Breast epithelium (tissue), 3 donors: ENCODE measurements at regions not wholly inside any gene's neighbourhood (a gene's known extent, or its start where the extent isn't known, plus 50 kb on each side); places are given as distances from the start of the nearest gene placed in this dataset.

Experiments used
- CTCF ChIP-seq, 3 donors: fragments of 450-650 bp; IDR thresholded peaks; one replicate each; pipeline ENCODE4 v1.5.1; 2016 to 2017; ENCODE audit warnings: antibody characterized with exemption in 3 of 3, mild to moderate bottlenecking in 3 of 3, moderate library complexity in 3 of 3
- POLR2A ChIP-seq: fragments of 450-650 bp; IDR thresholded peaks from one replicate; pipeline ENCODE4 v1.6.1; 2016; ENCODE audit warnings: antibody characterized with exemption, mild to moderate bottlenecking, moderate library complexity
- POLR2AphosphoS5 ChIP-seq, 3 donors: sonication (generic); formaldehyde crosslinking; IDR thresholded peaks; one replicate each; pipeline ENCODE4 v1.6.1; 2017; ENCODE audit warnings: antibody characterized with exemption in 3 of 3

GRCh38 chr2:63662028-63662804 lies 73.5 kb downstream of the MDH1 start:
- TF ChIP-seq CTCF (IDR thresholded peaks at IDR 0.05) (no peak), POLR2A (no peak), POLR2AphosphoS5 (IDR thresholded peaks at IDR 0.05) (no peak)
